HG03095 (cell line): ENCODE measurements at regions not wholly inside any gene's neighbourhood (a gene's known extent, or its start where the extent isn't known, plus 50 kb on each side); places are given as distances from the start of the nearest gene placed in this dataset.
"Not testable (repeated sequence)": the region's sequence is repeated elsewhere in the genome, so short reads cannot be mapped to it uniquely, and the experiment has no call there.

Experiments used
- ATAC-seq: cut with Tn5 transposase; IDR thresholded peaks from one replicate; pipeline ENCODE4 v1.9.1; 2021; ENCODE audit warnings: moderate library complexity; ENCODE audit not compliant: unreplicated experiment

- not testable (repeated sequence) for ATAC-seq
These were observed 846.4 kb downstream of the RPIA start for GRCh38 chr2:89537862-89538261.

GRCh38 chr2:89544110-89544509 is 852.6 kb downstream of the RPIA start:
- not testable (repeated sequence) for ATAC-seq

GRCh38 chr2:89579154-89579553 is 887.7 kb downstream of the RPIA start:
- not testable (repeated sequence) for ATAC-seq

GRCh38 chr2:89582816-89583215 is 891.3 kb downstream of the RPIA start:
- ATAC-seq: not testable (repeated sequence)

GRCh38 chr2:89584046-89584445 is 892.6 kb downstream of the RPIA start:
- not testable (repeated sequence) for ATAC-seq

- not testable (repeated sequence) for ATAC-seq
These were observed 893.5 kb downstream of the RPIA start for GRCh38 chr2:89584868-89585557.

- peak; percentile 100 for ATAC-seq
These were observed 894.1 kb downstream of the RPIA start for GRCh38 chr2:89585558-89585920.

GRCh38 chr2:89599843-89600242 is 908.4 kb downstream of the RPIA start:
- not testable (repeated sequence) for ATAC-seq

GRCh38 chr2:89606514-89606913 is 915.0 kb downstream of the RPIA start:
- ATAC-seq: not testable (repeated sequence)

- ATAC-seq: not testable (repeated sequence)
These were observed 918.9 kb downstream of the RPIA start for GRCh38 chr2:89610207-89610926.

- not testable (repeated sequence) for ATAC-seq
These were observed 919.5 kb downstream of the RPIA start for GRCh38 chr2:89610927-89611515.

- not testable (repeated sequence) for ATAC-seq
These were observed 920.2 kb downstream of the RPIA start for GRCh38 chr2:89611710-89612109.

- ATAC-seq: not testable (repeated sequence)
These were observed 957.8 kb downstream of the RPIA start for GRCh38 chr2:89649268-89649667.

- not testable (repeated sequence) for ATAC-seq
These were observed 987.8 kb downstream of the RPIA start for GRCh38 chr2:89679254-89679653.
